HL-60 (cell line): ENCODE measurements at regions not wholly inside any gene's neighbourhood (a gene's known extent, or its start where the extent isn't known, plus 50 kb on each side); places are given as distances from the start of the nearest gene placed in this dataset.

Source experiments
- GABPA ChIP-seq: IDR thresholded peaks from 2 replicates; pipeline ENCODE4 v1.6.1; 2012; ENCODE audit warnings: low read depth
- POLR2AphosphoS5 ChIP-seq: IDR thresholded peaks from 2 replicates; pipeline ENCODE4 v1.6.1; 2012; ENCODE audit warnings: low read depth
- TF ChIP-seq, protein P1 (sequence below): IDR thresholded peaks from one replicate; pipeline ENCODE4 v1.5.1; 2011; ENCODE audit warnings: low read length, control low read depth, inconsistent platforms; ENCODE audit not compliant: insufficient read depth

DNA sequence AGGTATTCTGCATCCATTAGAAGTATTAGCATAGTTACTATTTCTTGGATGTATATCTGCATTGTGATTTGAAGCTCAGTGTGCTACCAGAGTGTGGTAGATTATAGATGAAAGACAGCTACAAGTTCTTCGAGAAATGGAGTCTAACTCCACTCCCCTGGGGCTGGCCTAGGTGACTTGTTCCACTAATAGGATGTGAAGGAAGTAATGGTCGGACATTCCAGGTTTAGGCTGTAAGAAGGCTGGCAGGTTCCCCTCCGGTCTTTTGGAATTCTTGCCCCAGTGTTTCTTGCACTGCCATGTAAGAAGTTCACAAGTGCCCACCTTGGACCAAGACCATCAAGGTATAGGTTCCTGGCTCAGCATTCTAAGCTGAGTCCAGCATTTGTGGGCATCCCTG is 236.4 kb downstream of the FLRT2 start:
- TF ChIP-seq, protein P1, sequence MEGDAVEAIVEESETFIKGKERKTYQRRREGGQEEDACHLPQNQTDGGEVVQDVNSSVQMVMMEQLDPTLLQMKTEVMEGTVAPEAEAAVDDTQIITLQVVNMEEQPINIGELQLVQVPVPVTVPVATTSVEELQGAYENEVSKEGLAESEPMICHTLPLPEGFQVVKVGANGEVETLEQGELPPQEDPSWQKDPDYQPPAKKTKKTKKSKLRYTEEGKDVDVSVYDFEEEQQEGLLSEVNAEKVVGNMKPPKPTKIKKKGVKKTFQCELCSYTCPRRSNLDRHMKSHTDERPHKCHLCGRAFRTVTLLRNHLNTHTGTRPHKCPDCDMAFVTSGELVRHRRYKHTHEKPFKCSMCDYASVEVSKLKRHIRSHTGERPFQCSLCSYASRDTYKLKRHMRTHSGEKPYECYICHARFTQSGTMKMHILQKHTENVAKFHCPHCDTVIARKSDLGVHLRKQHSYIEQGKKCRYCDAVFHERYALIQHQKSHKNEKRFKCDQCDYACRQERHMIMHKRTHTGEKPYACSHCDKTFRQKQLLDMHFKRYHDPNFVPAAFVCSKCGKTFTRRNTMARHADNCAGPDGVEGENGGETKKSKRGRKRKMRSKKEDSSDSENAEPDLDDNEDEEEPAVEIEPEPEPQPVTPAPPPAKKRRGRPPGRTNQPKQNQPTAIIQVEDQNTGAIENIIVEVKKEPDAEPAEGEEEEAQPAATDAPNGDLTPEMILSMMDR, result no peak
- TF ChIP-seq GABPA (no peak), POLR2AphosphoS5 (no peak)
